Activated naive CD4-positive, alpha-beta T cell treated with anti-CD3 and anti-CD28 coated beads for 36 hours (primary cell): ENCODE measurements at regions not wholly inside any gene's neighbourhood (a gene's known extent, or its start where the extent isn't known, plus 50 kb on each side); places are given as distances from the start of the nearest gene placed in this dataset.

ENCODE experiments used
- CTCF ChIA-PET: fragments of 350-600 bp; sonication (Branson Sonifier 250); formaldehyde crosslinking; loops from one replicate; lab custom pipeline; 2021; ENCODE audit warnings: antibody characterized with exemption; lab: Charles Lee
- DNase-seq: peaks from one replicate; pipeline ENCODE4 v3.0.0-alpha.2; 2020
- H3K27ac Mint-ChIP-seq: one replicate; pipeline ENCODE4 v1.8.0; 2021; ENCODE audit warnings: mild to moderate bottlenecking, mixed read lengths
- H3K27me3 Mint-ChIP-seq: one replicate; pipeline ENCODE4 v1.8.0; 2021; ENCODE audit warnings: low read depth, mixed read lengths
- H3K36me3 Mint-ChIP-seq: one replicate; pipeline ENCODE4 v1.8.0; 2021; ENCODE audit warnings: low read depth, mixed read lengths
- H3K4me1 Mint-ChIP-seq: one replicate; pipeline ENCODE4 v1.8.0; 2021; ENCODE audit warnings: low read depth, mixed read lengths
- H3K4me3 Mint-ChIP-seq: one replicate; pipeline ENCODE4 v1.8.0; 2021; ENCODE audit warnings: mild to moderate bottlenecking, moderate library complexity, mixed read lengths
- H3K9me3 Mint-ChIP-seq: one replicate; pipeline ENCODE4 v1.8.0; 2021; ENCODE audit warnings: mixed read lengths
- intact Hi-C: fragments of 100-400 bp; cut with micrococcal nuclease; formaldehyde crosslinking; loops from one replicate; pipeline ENCODE4 v1.15.1; 2023

GRCh38 chr7:12879139-12879538 lies 191.7 kb downstream of the ARL4A start:
- Mint-ChIP-seq H3K4me1 (no peaks in the 10 kb centered on the region), H3K9me3 (no peaks in the 10 kb centered on the region), H3K36me3 (no peaks in the 10 kb centered on the region), H3K27ac (no peak overlapping the region), H3K4me3 (no peak overlapping the region), H3K27me3 (peaks cover 6% of the 10 kb centered on the region)
- intact Hi-C loops = no loop called here
- no peak for DNase-seq
- CTCF ChIA-PET = no interaction called here

GRCh38 chr7:12881712-12882111 lies 194.3 kb downstream of the ARL4A start:
- no peak for DNase-seq
- H3K36me3 Mint-ChIP-seq = no peaks in the 10 kb centered on the region
- no peak overlapping the region for H3K27ac Mint-ChIP-seq
- intact Hi-C loops = no loop called here
- no peak overlapping the region for H3K4me3 Mint-ChIP-seq
- CTCF ChIA-PET = no interaction called here
- H3K4me1 Mint-ChIP-seq = no peaks in the 10 kb centered on the region
- H3K27me3 Mint-ChIP-seq = peaks cover 9% of the 10 kb centered on the region
- H3K9me3 Mint-ChIP-seq = no peaks in the 10 kb centered on the region

GRCh38 chr7:12882710-12883109 lies 195.3 kb downstream of the ARL4A start:
- Mint-ChIP-seq H3K27ac (no peak overlapping the region), H3K36me3 (no peaks in the 10 kb centered on the region), H3K4me3 (no peak overlapping the region), H3K9me3 (no peaks in the 10 kb centered on the region), H3K27me3 (peaks cover 11% of the 10 kb centered on the region), H3K4me1 (no peaks in the 10 kb centered on the region)
- DNase-seq = no peak
- intact Hi-C loops = no loop called here
- CTCF ChIA-PET = no interaction called here

- DNase-seq = no peak
- no peaks in the 10 kb centered on the region for H3K4me1 Mint-ChIP-seq
- H3K4me3 Mint-ChIP-seq = no peak overlapping the region
- H3K36me3 Mint-ChIP-seq = no peaks in the 10 kb centered on the region
- CTCF ChIA-PET = no interaction called here
- H3K27me3 Mint-ChIP-seq = peaks cover 13% of the 10 kb centered on the region
- intact Hi-C loops = no loop called here
- H3K27ac Mint-ChIP-seq = no peak overlapping the region
- H3K9me3 Mint-ChIP-seq = no peaks in the 10 kb centered on the region
Observed at GRCh38 chr7:12884033-12884432, 196.6 kb downstream of the ARL4A start.

- intact Hi-C loops = no loop called here
- CTCF ChIA-PET = interaction anchor here (0.6 kb wide), 1 partner anchor 120 kb away, joined by 3 read pairs; no protein-coding TSS in a partner anchor
- Mint-ChIP-seq H3K9me3 (no peaks in the 10 kb centered on the region), H3K27ac (no peak overlapping the region), H3K36me3 (no peaks in the 10 kb centered on the region), H3K4me3 (no peak overlapping the region), H3K27me3 (peaks cover 13% of the 10 kb centered on the region), H3K4me1 (no peaks in the 10 kb centered on the region)
- no peak for DNase-seq
Observed at GRCh38 chr7:12884856-12885440, 197.5 kb downstream of the ARL4A start.

- CTCF ChIA-PET = no interaction called here
Observed at GRCh38 chr7:12888717-12889116, 201.3 kb downstream of the ARL4A start.

GRCh38 chr7:12889391-12889790 lies 202.0 kb downstream of the ARL4A start:
- no peak for DNase-seq
- Mint-ChIP-seq H3K36me3 (no peaks in the 10 kb centered on the region), H3K27ac (no peak overlapping the region), H3K9me3 (no peaks in the 10 kb centered on the region), H3K27me3 (peaks cover 7% of the 10 kb centered on the region), H3K4me1 (no peaks in the 10 kb centered on the region), H3K4me3 (no peak overlapping the region)
- intact Hi-C loops = no loop called here
- CTCF ChIA-PET = no interaction called here

More at GRCh38 chr7:12888717-12889116, 201.3 kb downstream of the ARL4A start:
- H3K27ac Mint-ChIP-seq = no peak overlapping the region
- no peaks in the 10 kb centered on the region for H3K9me3 Mint-ChIP-seq
- no peak for DNase-seq
- H3K4me3 Mint-ChIP-seq = no peak overlapping the region
- no peaks in the 10 kb centered on the region for H3K4me1 Mint-ChIP-seq
- intact Hi-C loops = no loop called here
- H3K36me3 Mint-ChIP-seq = no peaks in the 10 kb centered on the region
- peaks cover 7% of the 10 kb centered on the region for H3K27me3 Mint-ChIP-seq

GRCh38 chr7:12890586-12890985 lies 203.2 kb downstream of the ARL4A start:
- Mint-ChIP-seq H3K4me1 (no peaks in the 10 kb centered on the region), H3K27me3 (peaks cover 4% of the 10 kb centered on the region)
- CTCF ChIA-PET = no interaction called here

GRCh38 chr7:12893292-12893691 lies 205.9 kb downstream of the ARL4A start:
- Mint-ChIP-seq H3K4me3 (no peak overlapping the region), H3K27ac (no peak overlapping the region), H3K4me1 (no peaks in the 10 kb centered on the region), H3K36me3 (no peaks in the 10 kb centered on the region), H3K9me3 (no peaks in the 10 kb centered on the region), H3K27me3 (peaks cover 2% of the 10 kb centered on the region)
- intact Hi-C loops = no loop called here
- CTCF ChIA-PET = no interaction called here
- DNase-seq = no peak

More at GRCh38 chr7:12890586-12890985, 203.2 kb downstream of the ARL4A start:
- Mint-ChIP-seq H3K36me3 (no peaks in the 10 kb centered on the region), H3K4me3 (no peak overlapping the region), H3K27ac (no peak overlapping the region), H3K9me3 (no peaks in the 10 kb centered on the region)
- DNase-seq = no peak
- intact Hi-C loops = no loop called here

- no peak for DNase-seq
- Mint-ChIP-seq H3K36me3 (no peaks in the 10 kb centered on the region), H3K4me3 (no peak overlapping the region), H3K27me3 (no peaks in the 10 kb centered on the region), H3K4me1 (no peaks in the 10 kb centered on the region), H3K27ac (no peak overlapping the region), H3K9me3 (no peaks in the 10 kb centered on the region)
- intact Hi-C loops = no loop called here
- CTCF ChIA-PET = interaction anchor here (0.6 to 1.0 kb wide), 2 partner anchors 209 to 760 kb away, joined by 3 read pairs; no protein-coding TSS in a partner anchor
Observed at GRCh38 chr7:12895296-12895695, 207.9 kb downstream of the ARL4A start.

GRCh38 chr7:12896316-12896715 lies 208.9 kb downstream of the ARL4A start:
- Mint-ChIP-seq H3K36me3 (no peaks in the 10 kb centered on the region), H3K27me3 (no peaks in the 10 kb centered on the region), H3K27ac (no peak overlapping the region), H3K9me3 (no peaks in the 10 kb centered on the region), H3K4me1 (no peaks in the 10 kb centered on the region), H3K4me3 (no peak overlapping the region)
- DNase-seq = no peak
- CTCF ChIA-PET = no interaction called here
- intact Hi-C loops = no loop called here

- Mint-ChIP-seq H3K4me3 (no peak overlapping the region), H3K9me3 (no peaks in the 10 kb centered on the region), H3K4me1 (no peaks in the 10 kb centered on the region), H3K36me3 (no peaks in the 10 kb centered on the region), H3K27ac (no peak overlapping the region), H3K27me3 (no peaks in the 10 kb centered on the region)
- no peak for DNase-seq
- intact Hi-C loops = no loop called here
- CTCF ChIA-PET = no interaction called here
Observed at GRCh38 chr7:12898004-12898403, 210.6 kb downstream of the ARL4A start.

- no peak overlapping the region for H3K27ac Mint-ChIP-seq
- no peaks in the 10 kb centered on the region for H3K9me3 Mint-ChIP-seq
- no peaks in the 10 kb centered on the region for H3K4me1 Mint-ChIP-seq
- no peaks in the 10 kb centered on the region for H3K27me3 Mint-ChIP-seq
- CTCF ChIA-PET = no interaction called here
- intact Hi-C loops = no loop called here
- no peaks in the 10 kb centered on the region for H3K36me3 Mint-ChIP-seq
- H3K4me3 Mint-ChIP-seq = no peak overlapping the region
- DNase-seq = no peak
Observed at GRCh38 chr7:12898620-12899019, 211.2 kb downstream of the ARL4A start.
